Fibroblast of skin of right quadriceps (primary cell): ENCODE measurements at regions not wholly inside any gene's neighbourhood (a gene's known extent, or its start where the extent isn't known, plus 50 kb on each side); places are given as distances from the start of the nearest gene placed in this dataset.
A peak's percentile ranks its signal among the peaks of the same experiment; 100 is the strongest.

Experiments used
- DNase-seq: peaks from one replicate; pipeline ENCODE4 v3.0.0-alpha.2; 2013

GRCh38 chr3:117927825-117928224, 1106.8 kb downstream of the IGSF11 start:
- DNase-seq: no peak

- DNase-seq: no peak
Observed at GRCh38 chr3:117928836-117929235, 1105.8 kb downstream of the IGSF11 start.

- DNase-seq: no peak
Observed at GRCh38 chr3:117932441-117932840, 1102.2 kb downstream of the IGSF11 start.

- no peak for DNase-seq
Observed at GRCh38 chr3:117936159-117936558, 1098.5 kb downstream of the IGSF11 start.

GRCh38 chr3:117938974-117939373, 1095.7 kb downstream of the IGSF11 start:
- no peak for DNase-seq

GRCh38 chr3:117939425-117940027, 1095.1 kb downstream of the IGSF11 start:
- DNase-seq: no peak

GRCh38 chr3:117941015-117941414, 1093.6 kb downstream of the IGSF11 start:
- no peak for DNase-seq

- no peak for DNase-seq
Observed at GRCh38 chr3:117941756-117942155, 1092.9 kb downstream of the IGSF11 start.

- DNase-seq: no peak
Observed at GRCh38 chr3:117954131-117954530, 1080.5 kb downstream of the IGSF11 start.

- DNase-seq: no peak
Observed at GRCh38 chr3:117955196-117955595, 1079.5 kb downstream of the IGSF11 start.

GRCh38 chr3:117958027-117958426, 1076.6 kb downstream of the IGSF11 start:
- no peak for DNase-seq

- DNase-seq: peak; percentile 28
Observed at GRCh38 chr3:117962750-117963149, 1071.9 kb downstream of the IGSF11 start.

GRCh38 chr3:117963858-117964257, 1070.8 kb downstream of the IGSF11 start:
- DNase-seq: no peak

GRCh38 chr3:117964814-117965213, 1069.8 kb downstream of the IGSF11 start:
- no peak for DNase-seq

GRCh38 chr3:117977504-117978228, 1057.0 kb downstream of the IGSF11 start:
- no peak for DNase-seq

GRCh38 chr3:117979466-117979865, 1055.2 kb downstream of the IGSF11 start:
- DNase-seq: no peak

- no peak for DNase-seq
Observed at GRCh38 chr3:117987256-117987655, 1047.4 kb downstream of the IGSF11 start.

GRCh38 chr3:117989982-117990381, 1044.7 kb downstream of the IGSF11 start:
- DNase-seq: no peak

- DNase-seq: no peak
Observed at GRCh38 chr3:117990627-117991026, 1044.0 kb downstream of the IGSF11 start.

GRCh38 chr3:117995842-117996437, 1038.7 kb downstream of the IGSF11 start:
- DNase-seq: no peak

- peak; percentile 81 for DNase-seq
Observed at GRCh38 chr3:117997201-117998049, 1037.2 kb downstream of the IGSF11 start.

- peak; percentile 29 for DNase-seq
Observed at GRCh38 chr3:117998071-117998470, 1036.6 kb downstream of the IGSF11 start.

GRCh38 chr3:118000219-118000618, 1034.4 kb downstream of the IGSF11 start:
- no peak for DNase-seq
